SU-DHL-6 (cell line): ENCODE measurements at regions not wholly inside any gene's neighbourhood (a gene's known extent, or its start where the extent isn't known, plus 50 kb on each side); places are given as distances from the start of the nearest gene placed in this dataset.
"Not testable (repeated sequence)": the region's sequence is repeated elsewhere in the genome, so short reads cannot be mapped to it uniquely, and the experiment has no call there.

ENCODE experiments used
- EZH2phosphoT487 ChIP-seq: fragments of 200-600 bp; sonication (generic), shearing (Covaris generic); conservative IDR thresholded peaks from 2 replicates; pipeline ENCODE4 v1.6.1; 2018; ENCODE audit warnings: mild to moderate bottlenecking, antibody characterized with exemption, low read length, moderate library complexity, mixed read lengths
- TF ChIP-seq, protein P1 (sequence below): fragments of 200-600 bp; sonication (generic); IDR thresholded peaks from one replicate; pipeline ENCODE4 v1.5.1; 2017; ENCODE audit warnings: antibody characterized with exemption, mild to moderate bottlenecking, low read length, moderate library complexity; ENCODE audit not compliant: insufficient read depth, poor library complexity, severe bottlenecking

DNA sequence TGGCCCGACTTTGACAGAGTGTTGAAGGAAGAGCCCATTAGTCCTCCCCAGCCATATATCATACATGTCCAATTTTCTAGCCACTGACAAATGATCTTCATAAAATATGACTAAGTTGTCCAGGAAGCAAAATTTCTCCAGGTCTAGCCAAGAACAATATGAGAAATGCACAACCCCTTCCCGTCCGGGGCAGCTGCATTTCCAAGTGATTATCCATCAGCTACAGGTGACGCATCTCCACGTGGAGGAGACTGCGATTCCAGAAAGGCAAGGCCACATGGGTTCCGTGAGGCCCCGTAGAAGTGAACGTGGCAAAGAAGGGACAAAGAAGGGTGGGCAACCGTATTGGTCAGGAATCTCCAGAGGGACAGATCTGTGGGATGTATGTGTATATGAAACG lies 118.6 kb downstream of the ATP6V0E2 start:
- TF ChIP-seq, protein P1, sequence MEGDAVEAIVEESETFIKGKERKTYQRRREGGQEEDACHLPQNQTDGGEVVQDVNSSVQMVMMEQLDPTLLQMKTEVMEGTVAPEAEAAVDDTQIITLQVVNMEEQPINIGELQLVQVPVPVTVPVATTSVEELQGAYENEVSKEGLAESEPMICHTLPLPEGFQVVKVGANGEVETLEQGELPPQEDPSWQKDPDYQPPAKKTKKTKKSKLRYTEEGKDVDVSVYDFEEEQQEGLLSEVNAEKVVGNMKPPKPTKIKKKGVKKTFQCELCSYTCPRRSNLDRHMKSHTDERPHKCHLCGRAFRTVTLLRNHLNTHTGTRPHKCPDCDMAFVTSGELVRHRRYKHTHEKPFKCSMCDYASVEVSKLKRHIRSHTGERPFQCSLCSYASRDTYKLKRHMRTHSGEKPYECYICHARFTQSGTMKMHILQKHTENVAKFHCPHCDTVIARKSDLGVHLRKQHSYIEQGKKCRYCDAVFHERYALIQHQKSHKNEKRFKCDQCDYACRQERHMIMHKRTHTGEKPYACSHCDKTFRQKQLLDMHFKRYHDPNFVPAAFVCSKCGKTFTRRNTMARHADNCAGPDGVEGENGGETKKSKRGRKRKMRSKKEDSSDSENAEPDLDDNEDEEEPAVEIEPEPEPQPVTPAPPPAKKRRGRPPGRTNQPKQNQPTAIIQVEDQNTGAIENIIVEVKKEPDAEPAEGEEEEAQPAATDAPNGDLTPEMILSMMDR: not testable (repeated sequence)
- TF ChIP-seq EZH2phosphoT487: not testable (repeated sequence)
